Endodermal cell (in vitro differentiated cells): ENCODE measurements at regions not wholly inside any gene's neighbourhood (a gene's known extent, or its start where the extent isn't known, plus 50 kb on each side); places are given as distances from the start of the nearest gene placed in this dataset.

ENCODE experiments used
- DNase-seq: peaks from one replicate; pipeline ENCODE4 v3.0.0-alpha.2; 2017
- H3K27ac ChIP-seq: 2 replicates; pipeline ENCODE4 v1.5.1; 2013; ENCODE audit warnings: mild to moderate bottlenecking, low read depth, low read length, moderate library complexity
- H3K27me3 ChIP-seq: 2 replicates; pipeline ENCODE4 v1.6.1; 2013; ENCODE audit warnings: mild to moderate bottlenecking, low read length, moderate library complexity; ENCODE audit not compliant: insufficient read depth, control insufficient read depth, poor library complexity, severe bottlenecking
- H3K36me3 ChIP-seq: 2 replicates; pipeline ENCODE4 v1.7.0; 2013; ENCODE audit warnings: mild to moderate bottlenecking, low read length, moderate library complexity; ENCODE audit not compliant: control insufficient read depth, insufficient read depth
- H3K4me1 ChIP-seq: one replicate; pipeline ENCODE4 v1.7.0; 2013; ENCODE audit warnings: low read length; ENCODE audit not compliant: control insufficient read depth, insufficient read depth
- H3K4me3 ChIP-seq: 2 replicates; pipeline ENCODE4 v1.5.1; 2013; ENCODE audit warnings: mild to moderate bottlenecking, low read length, moderate library complexity
- H3K9ac ChIP-seq: 2 replicates; pipeline ENCODE4 v1.6.1; 2013; ENCODE audit warnings: mild to moderate bottlenecking, low read length, moderate library complexity; ENCODE audit not compliant: poor library complexity, severe bottlenecking; ENCODE audit errors: extremely low read depth
- H3K9me3 ChIP-seq: 2 replicates; pipeline ENCODE4 v1.6.1; 2013; ENCODE audit warnings: mild to moderate bottlenecking, low read length, moderate library complexity; ENCODE audit not compliant: control insufficient read depth
- H3K27ac Mint-ChIP-seq: 2 replicates; pipeline ENCODE4 v1.8.0; 2020; ENCODE audit warnings: mixed read lengths
- H3K27me3 Mint-ChIP-seq: 2 replicates; pipeline ENCODE4 v1.8.0; 2021; ENCODE audit warnings: mild to moderate bottlenecking, mixed read lengths; ENCODE audit not compliant: insufficient read depth
- H3K36me3 Mint-ChIP-seq: 2 replicates; pipeline ENCODE4 v1.8.0; 2020; ENCODE audit warnings: low read depth, mixed read lengths
- H3K4me1 Mint-ChIP-seq: 2 replicates; pipeline ENCODE4 v1.8.0; 2020; ENCODE audit warnings: mixed read lengths
- H3K4me3 Mint-ChIP-seq: 2 replicates; pipeline ENCODE4 v1.8.0; 2020; ENCODE audit warnings: mild to moderate bottlenecking, moderate library complexity, mixed read lengths
- H3K9me3 Mint-ChIP-seq: 2 replicates; pipeline ENCODE4 v1.8.0; 2020; ENCODE audit warnings: mild to moderate bottlenecking, mixed read lengths
- WGBS, 2 experiments: methylation state at CpG; one replicate each; pipeline versions ENCODE4 v1.1.5 to v1.1.7; 2013; ENCODE audit warnings: missing lambda C conversion rate in 2 of 2, mixed read lengths in 1 of 2; ENCODE audit not compliant: insufficient coverage in 1 of 2, insufficient read length in 1 of 2; 5-methylcytosine and 5-hydroxymethylcytosine counted together
- TF ChIP-seq, protein P1 (sequence below): fragments of 200-600 bp; sonication (generic); conservative IDR thresholded peaks from 2 replicates; pipeline ENCODE4 v1.5.0; 2021; ENCODE audit warnings: antibody characterized with exemption, mild to moderate bottlenecking

GRCh38 chr6:132961610-132962009 lies 147.2 kb downstream of the RPS12 start:
- H3K27ac Mint-ChIP-seq: no peak overlapping the region
- H3K36me3 ChIP-seq: no peaks in the 10 kb centered on the region
- WGBS, 2 experiments: 76 to 87% methylated on average over 5 of the region's 5 CpGs

GRCh38 chr6:132962936-132963868 lies 148.8 kb downstream of the RPS12 start:
- no peaks in the 10 kb centered on the region for H3K36me3 ChIP-seq
- H3K4me3 ChIP-seq: no peak overlapping the region
- no peak overlapping the region for H3K9ac ChIP-seq
- Mint-ChIP-seq H3K4me1 (no peaks in the 10 kb centered on the region), H3K27me3 (no peaks in the 10 kb centered on the region), H3K36me3 (no peaks in the 10 kb centered on the region), H3K4me3 (no peak overlapping the region), H3K27ac (no peak overlapping the region), H3K9me3 (no peaks in the 10 kb centered on the region)
- peak; percentile 95 for DNase-seq
- no peaks in the 10 kb centered on the region for H3K9me3 ChIP-seq
- H3K27me3 ChIP-seq: no peaks in the 10 kb centered on the region
- H3K4me1 ChIP-seq: no peaks in the 10 kb centered on the region
- 61 to 75% methylated on average over 4 to 7 of the region's 7 CpGs for WGBS, 2 experiments
- no peak overlapping the region for H3K27ac ChIP-seq
- TF ChIP-seq, protein P1, sequence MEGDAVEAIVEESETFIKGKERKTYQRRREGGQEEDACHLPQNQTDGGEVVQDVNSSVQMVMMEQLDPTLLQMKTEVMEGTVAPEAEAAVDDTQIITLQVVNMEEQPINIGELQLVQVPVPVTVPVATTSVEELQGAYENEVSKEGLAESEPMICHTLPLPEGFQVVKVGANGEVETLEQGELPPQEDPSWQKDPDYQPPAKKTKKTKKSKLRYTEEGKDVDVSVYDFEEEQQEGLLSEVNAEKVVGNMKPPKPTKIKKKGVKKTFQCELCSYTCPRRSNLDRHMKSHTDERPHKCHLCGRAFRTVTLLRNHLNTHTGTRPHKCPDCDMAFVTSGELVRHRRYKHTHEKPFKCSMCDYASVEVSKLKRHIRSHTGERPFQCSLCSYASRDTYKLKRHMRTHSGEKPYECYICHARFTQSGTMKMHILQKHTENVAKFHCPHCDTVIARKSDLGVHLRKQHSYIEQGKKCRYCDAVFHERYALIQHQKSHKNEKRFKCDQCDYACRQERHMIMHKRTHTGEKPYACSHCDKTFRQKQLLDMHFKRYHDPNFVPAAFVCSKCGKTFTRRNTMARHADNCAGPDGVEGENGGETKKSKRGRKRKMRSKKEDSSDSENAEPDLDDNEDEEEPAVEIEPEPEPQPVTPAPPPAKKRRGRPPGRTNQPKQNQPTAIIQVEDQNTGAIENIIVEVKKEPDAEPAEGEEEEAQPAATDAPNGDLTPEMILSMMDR: peak; percentile 95

More at GRCh38 chr6:132961610-132962009, 147.2 kb downstream of the RPS12 start:
- no peaks in the 10 kb centered on the region for H3K9me3 ChIP-seq
- H3K27ac ChIP-seq: no peak overlapping the region
- no peak overlapping the region for H3K9ac ChIP-seq
- H3K4me1 ChIP-seq: no peaks in the 10 kb centered on the region
- DNase-seq: peak; percentile 58
- Mint-ChIP-seq H3K27me3 (no peaks in the 10 kb centered on the region), H3K4me3 (no peak overlapping the region), H3K9me3 (no peaks in the 10 kb centered on the region), H3K4me1 (no peaks in the 10 kb centered on the region), H3K36me3 (no peaks in the 10 kb centered on the region)
- H3K27me3 ChIP-seq: no peaks in the 10 kb centered on the region
- TF ChIP-seq, protein P1: peak; percentile 71
- no peak overlapping the region for H3K4me3 ChIP-seq

GRCh38 chr6:132964101-132964867 lies 149.9 kb downstream of the RPS12 start:
- Histone ChIP-seq H3K4me3 (no peak overlapping the region), H3K9ac (no peak overlapping the region), H3K27me3 (no peaks in the 10 kb centered on the region), H3K36me3 (no peaks in the 10 kb centered on the region), H3K4me1 (no peaks in the 10 kb centered on the region), H3K9me3 (no peaks in the 10 kb centered on the region), H3K27ac (no peak overlapping the region)
- no peak overlapping the region for H3K27ac Mint-ChIP-seq
- no peaks in the 10 kb centered on the region for H3K36me3 Mint-ChIP-seq
- TF ChIP-seq, protein P1: no peak
- 90 to 98% methylated on average over 4 of the region's 4 CpGs for WGBS, 2 experiments
- H3K4me3 Mint-ChIP-seq: no peak overlapping the region
- no peak for DNase-seq
- no peaks in the 10 kb centered on the region for H3K9me3 Mint-ChIP-seq
- H3K4me1 Mint-ChIP-seq: no peaks in the 10 kb centered on the region
- no peaks in the 10 kb centered on the region for H3K27me3 Mint-ChIP-seq
